ENCODE measurements at regions not wholly inside any gene's neighbourhood (a gene's known extent, or its start where the extent isn't known, plus 50 kb on each side); places are given as distances from the start of the nearest gene placed in this dataset.
"Not testable (repeated sequence)": the region's sequence is repeated elsewhere in the genome, so short reads cannot be mapped to it uniquely, and the experiment has no call there.

DNA sequence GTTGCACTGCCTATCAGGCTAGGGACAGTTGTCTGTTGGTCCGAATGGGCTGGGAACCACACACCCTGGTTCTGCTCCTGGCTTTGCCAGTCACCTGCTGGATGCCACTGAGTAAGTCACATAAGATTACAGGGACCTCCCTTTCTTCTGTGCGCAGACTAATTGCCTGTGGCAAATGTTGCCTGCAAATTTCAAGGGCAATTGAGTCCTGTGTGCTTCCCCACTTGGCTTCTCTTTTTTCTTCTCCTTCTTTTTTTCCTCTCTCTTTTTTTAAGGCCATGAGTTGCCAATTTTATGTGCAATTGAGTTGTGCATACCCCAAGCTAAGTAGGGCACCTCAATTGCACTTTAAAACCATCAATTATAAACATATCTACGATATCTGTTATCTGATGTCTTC, 963.4 kb downstream of the MCTP2 start:
- no peaks in the 10 kb centered on the region for H3K9me2 ChIP-seq (ENCODE audit: insufficient read depth)
- no peaks in the 10 kb centered on the region for H3F3A ChIP-seq (ENCODE audit: insufficient read depth)
- H3K4me3 ChIP-seq = no peak overlapping the region
- no peaks in the 10 kb centered on the region for H3K79me2 ChIP-seq (ENCODE audit: insufficient read depth)
- H3K9ac ChIP-seq = no peak overlapping the region
- no peak for TF ChIP-seq EZH2phosphoT487 (IDR thresholded peaks at IDR 0.05; ENCODE audit: insufficient read depth, low read depth)
- TF ChIP-seq EZH2 (IDR thresholded peaks at IDR 0.05; ENCODE audit: insufficient read depth, poor library complexity, severe bottlenecking) = no peak
- no peaks in the 10 kb centered on the region for H3K36me3 ChIP-seq (ENCODE audit: low read depth)
- H4K20me1 ChIP-seq (ENCODE audit: insufficient read depth) = no peaks in the 10 kb centered on the region
- WGBS, 2 experiments (ENCODE audit: low coverage in 1 of 2, low lambda C conversion rate in 2 of 2, missing lambda C conversion rate in 2 of 2) = 59 to 70% methylated on average over 3 of the region's 3 CpGs
- no peak for DNase-seq
- H3K9me3 ChIP-seq (ENCODE audit: low read depth) = no peaks in the 10 kb centered on the region
- no peak overlapping the region for H3K4me2 ChIP-seq (ENCODE audit: unreplicated experiment)
- H3K27me3 ChIP-seq (replicated peaks; ENCODE audit: insufficient read depth) = no peaks in the 10 kb centered on the region
- H3K4me1 ChIP-seq (ENCODE audit: insufficient read depth) = 0 out of 2 replicates have a peak, but pooled peaks cover 4% of the 10 kb centered on the region
- no peak overlapping the region for H2AFZ ChIP-seq
- in situ Hi-C loops (cut with MboI) = no loop called here
- no peak overlapping the region for H3K27ac ChIP-seq

GRCh38 chr15:95196176-95196915, 965.0 kb downstream of the MCTP2 start:
- TF ChIP-seq EZH2phosphoT487 (IDR thresholded peaks at IDR 0.05; ENCODE audit: insufficient read depth, low read depth) = no peak
- TF ChIP-seq EZH2 (IDR thresholded peaks at IDR 0.05; ENCODE audit: insufficient read depth, poor library complexity, severe bottlenecking) = no peak
- Histone ChIP-seq H3K4me1 (ENCODE audit: insufficient read depth) (no peaks in the 10 kb centered on the region), H3F3A (ENCODE audit: insufficient read depth) (no peaks in the 10 kb centered on the region), H3K4me2 (ENCODE audit: unreplicated experiment) (no peak overlapping the region), H3K9ac (no peak overlapping the region), H3K9me3 (ENCODE audit: low read depth) (no peaks in the 10 kb centered on the region), H3K27ac (no peak overlapping the region), H3K4me3 (no peak overlapping the region), H3K79me2 (ENCODE audit: insufficient read depth) (no peaks in the 10 kb centered on the region), H3K36me3 (ENCODE audit: low read depth) (no peaks in the 10 kb centered on the region), H4K20me1 (ENCODE audit: insufficient read depth) (no peaks in the 10 kb centered on the region), H3K27me3 (replicated peaks; ENCODE audit: insufficient read depth) (no peaks in the 10 kb centered on the region), H3K9me2 (ENCODE audit: insufficient read depth) (no peaks in the 10 kb centered on the region), H2AFZ (no peak overlapping the region)
- in situ Hi-C loops (cut with MboI) = no loop called here
- no peak for DNase-seq
- 63 to 73% methylated on average over 16 to 17 of the region's 17 CpGs for WGBS, 2 experiments (ENCODE audit: low coverage in 1 of 2, low lambda C conversion rate in 2 of 2, missing lambda C conversion rate in 2 of 2)

DNA sequence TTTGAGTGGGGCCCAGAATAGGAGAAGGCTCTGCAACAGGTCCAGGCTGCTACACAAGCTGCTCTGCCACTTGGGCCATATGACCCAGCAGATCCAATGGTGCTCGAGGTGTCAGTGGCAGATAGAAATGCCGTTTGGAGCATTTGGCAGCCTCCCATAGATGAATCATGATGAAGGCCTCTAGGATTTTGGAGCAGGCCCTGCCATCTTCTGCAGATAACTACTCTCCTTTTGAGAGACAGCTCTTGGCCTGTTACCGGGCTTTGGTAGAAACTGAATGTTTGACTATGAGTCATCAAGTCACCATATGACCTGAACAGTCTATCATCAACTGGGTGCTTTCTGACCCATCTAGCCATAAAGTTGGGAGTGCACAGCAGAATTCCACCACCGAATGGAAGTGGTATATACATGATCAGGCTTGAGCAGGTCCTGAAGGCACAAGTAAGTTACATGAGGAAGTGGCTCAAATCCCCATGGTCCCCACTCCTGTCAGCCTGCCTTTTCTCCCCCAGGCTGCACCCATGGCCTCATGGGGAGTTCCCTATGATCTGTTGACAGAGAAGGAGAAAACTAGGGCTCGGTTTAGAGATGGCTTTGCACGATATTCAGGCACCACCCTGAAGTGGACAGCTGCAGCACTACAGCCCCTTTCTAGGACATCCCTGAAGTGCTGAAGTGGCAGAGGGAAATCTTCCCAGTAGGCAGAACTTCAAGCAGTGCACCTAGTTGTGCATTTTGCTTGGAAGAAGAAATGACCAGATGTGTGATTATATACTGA, 971.4 kb downstream of the MCTP2 start:
- DNase-seq = peak; percentile 29
- Histone ChIP-seq H3K36me3 (ENCODE audit: low read depth) (no peaks in the 10 kb centered on the region), H3K4me2 (ENCODE audit: unreplicated experiment) (no peak overlapping the region), H3K27me3 (replicated peaks; ENCODE audit: insufficient read depth) (no peaks in the 10 kb centered on the region), H3K4me3 (no peak overlapping the region), H3K79me2 (ENCODE audit: insufficient read depth) (no peaks in the 10 kb centered on the region), H3F3A (ENCODE audit: insufficient read depth) (no peaks in the 10 kb centered on the region), H2AFZ (no peak overlapping the region), H3K27ac (no peak overlapping the region), H3K9me3 (ENCODE audit: low read depth) (no peaks in the 10 kb centered on the region), H4K20me1 (ENCODE audit: insufficient read depth) (no peaks in the 10 kb centered on the region), H3K9ac (no peak overlapping the region), H3K9me2 (ENCODE audit: insufficient read depth) (no peaks in the 10 kb centered on the region), H3K4me1 (ENCODE audit: insufficient read depth) (no peaks in the 10 kb centered on the region)
- in situ Hi-C loops (cut with MboI) = no loop called here
- TF ChIP-seq EZH2phosphoT487 (IDR thresholded peaks at IDR 0.05; ENCODE audit: insufficient read depth, low read depth) (no peak), EZH2 (IDR thresholded peaks at IDR 0.05; ENCODE audit: insufficient read depth, poor library complexity, severe bottlenecking) (no peak)
- WGBS, 2 experiments (ENCODE audit: low coverage in 1 of 2, low lambda C conversion rate in 2 of 2, missing lambda C conversion rate in 2 of 2) = 47 to 49% methylated on average over 6 of the region's 6 CpGs

DNA sequence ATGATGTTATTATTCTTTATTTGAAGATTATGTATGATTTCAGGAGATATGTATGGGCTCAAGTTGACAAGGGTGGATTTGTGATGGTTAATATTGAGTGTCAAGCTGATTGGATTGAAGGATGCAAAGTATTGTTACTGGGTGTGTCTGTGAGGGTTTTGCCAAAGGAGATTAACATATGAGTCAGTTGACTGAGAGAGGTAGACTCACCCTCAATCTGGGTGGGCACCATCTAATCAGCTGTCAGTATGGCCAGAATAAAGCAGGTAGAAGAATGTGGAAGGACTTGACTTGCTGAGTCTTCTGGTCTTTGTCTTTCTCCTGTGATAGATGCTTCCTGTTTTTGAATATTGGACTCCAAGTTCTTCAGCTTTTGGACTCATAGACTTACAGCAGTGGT, 973.7 kb downstream of the MCTP2 start:
- in situ Hi-C loops (cut with MboI) = no loop called here
- Histone ChIP-seq H3K27ac (no peak overlapping the region), H3K36me3 (ENCODE audit: low read depth) (no peaks in the 10 kb centered on the region), H2AFZ (no peak overlapping the region), H3K9me3 (ENCODE audit: low read depth) (no peaks in the 10 kb centered on the region), H3K9me2 (ENCODE audit: insufficient read depth) (no peaks in the 10 kb centered on the region), H3K4me2 (ENCODE audit: unreplicated experiment) (no peak overlapping the region), H3K9ac (no peak overlapping the region), H3K79me2 (ENCODE audit: insufficient read depth) (no peaks in the 10 kb centered on the region), H4K20me1 (ENCODE audit: insufficient read depth) (no peaks in the 10 kb centered on the region), H3F3A (ENCODE audit: insufficient read depth) (no peaks in the 10 kb centered on the region), H3K4me3 (no peak overlapping the region), H3K4me1 (ENCODE audit: insufficient read depth) (no peaks in the 10 kb centered on the region), H3K27me3 (replicated peaks; ENCODE audit: insufficient read depth) (no peaks in the 10 kb centered on the region)
- no peak for DNase-seq
- no peak for TF ChIP-seq EZH2phosphoT487 (IDR thresholded peaks at IDR 0.05; ENCODE audit: insufficient read depth, low read depth)
- no peak for TF ChIP-seq EZH2 (IDR thresholded peaks at IDR 0.05; ENCODE audit: insufficient read depth, poor library complexity, severe bottlenecking)

GRCh38 chr15:95205830-95206229, 974.5 kb downstream of the MCTP2 start:
- 51 to 62% methylated on average over 3 of the region's 3 CpGs for WGBS, 2 experiments (ENCODE audit: low coverage in 1 of 2, low lambda C conversion rate in 2 of 2, missing lambda C conversion rate in 2 of 2)
- in situ Hi-C loops (cut with MboI); H2AFZ ChIP-seq; DNase-seq; H3K9me2 ChIP-seq (ENCODE audit: insufficient read depth); H3K9me3 ChIP-seq (ENCODE audit: low read depth); H3F3A ChIP-seq (ENCODE audit: insufficient read depth); H3K4me2 ChIP-seq (ENCODE audit: unreplicated experiment); H3K4me3 ChIP-seq; H3K27ac ChIP-seq; H3K27me3 ChIP-seq (replicated peaks; ENCODE audit: insufficient read depth); H4K20me1 ChIP-seq (ENCODE audit: insufficient read depth); H3K79me2 ChIP-seq (ENCODE audit: insufficient read depth); H3K4me1 ChIP-seq (ENCODE audit: insufficient read depth); H3K9ac ChIP-seq; H3K36me3 ChIP-seq (ENCODE audit: low read depth): not testable (repeated sequence)

All from GM23248 (cell line).